ENCODE measurements at regions not wholly inside any gene's neighbourhood (a gene's known extent, or its start where the extent isn't known, plus 50 kb on each side); places are given as distances from the start of the nearest gene placed in this dataset.

DNA sequence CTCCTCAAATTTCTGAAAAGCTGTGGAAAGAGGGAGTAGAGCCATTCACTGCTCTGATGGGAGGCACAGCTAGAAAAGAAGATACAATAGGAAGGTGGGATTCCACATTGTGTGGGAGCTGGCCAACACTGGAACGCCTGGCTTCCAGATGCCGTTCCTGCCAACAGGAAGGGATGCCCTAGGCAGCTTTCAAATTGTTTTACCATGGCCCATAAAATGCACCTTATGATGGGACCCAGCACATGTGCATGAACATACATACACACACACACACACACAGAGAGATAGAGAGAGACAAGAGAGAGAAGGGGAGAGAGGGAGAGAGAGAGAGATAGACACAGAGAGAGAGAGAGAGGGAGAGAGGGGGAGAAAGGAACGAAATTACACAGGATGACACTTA, 86.1 kb upstream of the BZW1 start:
- Mint-ChIP-seq H3K9me3 (peaks cover 0 to 3% (median 0%) of the 10 kb centered on the region in 3 donors), H3K36me3 (no peaks in the 10 kb centered on the region), H3K27ac (no peak overlapping the region), H3K27me3 (peaks cover 0 to 13% of the 10 kb centered on the region in 2 donors), H3K4me1 (no peaks in the 10 kb centered on the region), H3K4me3 (no peak overlapping the region)
- POLR2A ChIA-PET, result no interaction called here
- CTCF ChIA-PET, result no interaction called here
- DNase-seq, result no peak
- WGBS (ENCODE audit: insufficient coverage), result no CpG with 5 or more reads among the region's 3 CpGs
- Histone ChIP-seq H3K4me3 (ENCODE audit: control insufficient read depth in 1 of 2, extremely low read depth in 1 of 2, low read length in 1 of 2) (no peak overlapping the region), H3K27me3 (replicated peaks in 1 of 2; ENCODE audit: control insufficient read depth in 2 of 2, extremely low read depth in 1 of 2, insufficient read depth in 2 of 2, low read length in 1 of 2) (peaks cover 0 to 5% of the 10 kb centered on the region in 2 experiments), H3K9me3 (no peaks in the 10 kb centered on the region), H3K36me3 (ENCODE audit: control insufficient read depth in 2 of 2, extremely low read depth in 1 of 2, insufficient read depth in 1 of 2, low read length in 1 of 2) (no peaks in the 10 kb centered on the region), H3K4me1 (ENCODE audit: control insufficient read depth in 1 of 2, extremely low read depth in 1 of 2, insufficient read depth in 2 of 2, low read length in 2 of 2) (no peaks in the 10 kb centered on the region), H3K27ac (ENCODE audit: low read length) (no peak overlapping the region)
- ATAC-seq (replicated peaks in 1 of 4), result no peak

DNA sequence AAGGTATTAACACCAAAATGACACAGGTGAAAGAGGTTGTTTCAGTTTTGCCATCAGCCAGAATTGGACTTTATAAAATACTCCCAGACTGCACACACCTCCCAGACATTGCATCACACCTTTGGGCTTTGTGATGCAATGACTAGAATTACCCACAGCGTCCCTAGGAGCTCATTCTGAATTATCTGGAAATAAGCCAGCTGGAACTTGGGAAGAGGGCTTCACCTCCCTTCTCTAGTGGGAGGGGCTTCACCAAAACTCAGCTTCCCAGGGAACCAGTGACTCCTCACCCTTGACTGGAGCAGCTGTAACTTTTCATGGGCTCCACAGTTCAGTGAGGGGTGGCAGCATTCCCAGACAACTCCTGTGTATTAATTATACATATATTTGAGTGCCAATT, 83.1 kb upstream of the BZW1 start:
- no peak for ATAC-seq (replicated peaks in 1 of 4)
- H3K36me3 ChIP-seq (ENCODE audit: control insufficient read depth in 2 of 2, extremely low read depth in 1 of 2, insufficient read depth in 1 of 2, low read length in 1 of 2), result no peaks in the 10 kb centered on the region
- H3K27me3 Mint-ChIP-seq, result peaks cover 4 to 13% of the 10 kb centered on the region in 2 donors
- no peaks in the 10 kb centered on the region for H3K36me3 Mint-ChIP-seq
- CTCF ChIA-PET, result interaction anchor here in 1 of 2 donors (1.2 kb wide), 1 partner anchor 15 kb away, joined by 4 read pairs; no protein-coding TSS in a partner anchor
- WGBS (ENCODE audit: insufficient coverage), result no CpG with 5 or more reads among the region's 1 CpG
- H3K4me3 Mint-ChIP-seq, result no peak overlapping the region
- no peak overlapping the region for H3K27ac Mint-ChIP-seq
- H3K4me1 Mint-ChIP-seq, result no peaks in the 10 kb centered on the region
- DNase-seq, result no peak
- H3K27ac ChIP-seq (ENCODE audit: low read length), result no peak overlapping the region
- peaks cover 0 to 10% of the 10 kb centered on the region in 2 experiments for H3K27me3 ChIP-seq (replicated peaks in 1 of 2; ENCODE audit: control insufficient read depth in 2 of 2, extremely low read depth in 1 of 2, insufficient read depth in 2 of 2, low read length in 1 of 2)
- H3K9me3 Mint-ChIP-seq, result no peaks in the 10 kb centered on the region
- no peak overlapping the region for H3K4me3 ChIP-seq (ENCODE audit: control insufficient read depth in 1 of 2, extremely low read depth in 1 of 2, low read length in 1 of 2)
- no peaks in the 10 kb centered on the region for H3K4me1 ChIP-seq (ENCODE audit: control insufficient read depth in 1 of 2, extremely low read depth in 1 of 2, insufficient read depth in 2 of 2, low read length in 2 of 2)
- H3K9me3 ChIP-seq, result no peaks in the 10 kb centered on the region
- POLR2A ChIA-PET, result interaction anchor here in 1 of 2 donors (0.7 kb wide), 1 partner anchor 17 kb away, joined by 3 read pairs; no protein-coding TSS in a partner anchor

DNA sequence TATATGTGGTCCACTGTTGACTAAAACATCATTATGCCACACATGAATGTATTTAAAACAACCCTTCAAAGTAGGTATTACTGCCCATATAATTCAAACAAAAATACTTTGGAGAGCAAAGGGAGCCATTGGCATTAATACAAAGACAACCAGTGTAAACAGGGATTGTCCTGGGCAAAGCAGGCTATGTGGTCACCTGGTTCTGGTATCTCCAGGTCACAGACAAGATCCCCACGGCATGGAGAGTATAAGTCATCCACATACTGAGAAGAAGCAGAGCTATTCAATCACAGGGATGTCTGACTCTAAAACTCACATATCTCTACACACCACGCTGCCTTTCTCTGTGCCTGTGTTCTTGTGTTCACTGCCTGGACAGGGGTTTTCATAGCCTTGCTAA, 81.4 kb upstream of the BZW1 start:
- no peaks in the 10 kb centered on the region for H3K9me3 Mint-ChIP-seq
- Histone ChIP-seq H3K4me3 (ENCODE audit: control insufficient read depth in 1 of 2, extremely low read depth in 1 of 2, low read length in 1 of 2) (no peak overlapping the region), H3K9me3 (no peaks in the 10 kb centered on the region), H3K36me3 (ENCODE audit: control insufficient read depth in 2 of 2, extremely low read depth in 1 of 2, insufficient read depth in 1 of 2, low read length in 1 of 2) (no peaks in the 10 kb centered on the region), H3K27ac (ENCODE audit: low read length) (no peak overlapping the region), H3K27me3 (replicated peaks in 1 of 2; ENCODE audit: control insufficient read depth in 2 of 2, extremely low read depth in 1 of 2, insufficient read depth in 2 of 2, low read length in 1 of 2) (peaks cover 0 to 8% of the 10 kb centered on the region in 2 experiments), H3K4me1 (ENCODE audit: control insufficient read depth in 1 of 2, extremely low read depth in 1 of 2, insufficient read depth in 2 of 2, low read length in 2 of 2) (no peaks in the 10 kb centered on the region)
- H3K4me3 Mint-ChIP-seq, result no peak overlapping the region
- ATAC-seq (replicated peaks in 1 of 4), result no peak
- peaks cover 4 to 11% of the 10 kb centered on the region in 2 donors for H3K27me3 Mint-ChIP-seq
- DNase-seq, result no peak
- ChIA-PET CTCF (no interaction called here), POLR2A (no interaction called here)
- H3K27ac Mint-ChIP-seq, result no peak overlapping the region
- WGBS (ENCODE audit: insufficient coverage), result no CpG with 5 or more reads among the region's 2 CpGs
- H3K36me3 Mint-ChIP-seq, result no peaks in the 10 kb centered on the region
- H3K4me1 Mint-ChIP-seq, result peaks cover 0 to 2% (median 0%) of the 10 kb centered on the region in 3 donors

DNA sequence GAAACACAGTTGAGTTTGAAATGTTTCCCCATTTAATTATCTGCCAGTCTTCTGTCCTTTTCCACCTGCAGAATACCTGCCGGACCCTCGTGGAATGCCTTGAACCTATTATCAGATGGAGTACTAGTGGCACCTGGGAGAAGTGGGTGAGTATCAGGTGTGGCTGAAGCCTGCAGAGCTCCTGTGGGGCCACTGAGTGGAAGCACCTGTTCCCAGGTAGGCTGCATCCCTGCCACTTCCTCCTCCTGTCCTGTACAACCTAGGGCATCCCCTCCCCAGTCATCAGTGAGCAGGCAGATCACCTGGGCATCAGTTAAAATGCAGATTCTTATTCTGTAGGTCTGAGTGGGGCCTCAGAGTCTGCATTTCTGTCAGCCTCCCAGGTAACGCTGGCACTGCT, 80.8 kb upstream of the BZW1 start:
- H3K27me3 ChIP-seq (replicated peaks in 1 of 2; ENCODE audit: control insufficient read depth in 2 of 2, extremely low read depth in 1 of 2, insufficient read depth in 2 of 2, low read length in 1 of 2), result peaks cover 0 to 5% of the 10 kb centered on the region in 2 experiments
- no peaks in the 10 kb centered on the region for H3K9me3 ChIP-seq
- no peak overlapping the region for H3K27ac ChIP-seq (ENCODE audit: low read length)
- 100% methylated on average over 1 of the region's 3 CpGs for WGBS (ENCODE audit: insufficient coverage)
- Mint-ChIP-seq H3K27me3 (peaks cover 4 to 14% of the 10 kb centered on the region in 2 donors), H3K4me1 (peaks cover 0 to 4% (median 3%) of the 10 kb centered on the region in 3 donors), H3K4me3 (no peak overlapping the region), H3K9me3 (no peaks in the 10 kb centered on the region), H3K36me3 (no peaks in the 10 kb centered on the region), H3K27ac (no peak overlapping the region)
- CTCF ChIA-PET, result interaction anchor here in 1 of 2 donors (1.2 kb wide), 1 partner anchor 18 kb away, joined by 9 read pairs; no protein-coding TSS in a partner anchor
- POLR2A ChIA-PET, result interaction anchor here in 1 of 2 donors (0.7 kb wide), 1 partner anchor 11 kb away, joined by 3 read pairs; no protein-coding TSS in a partner anchor
- H3K36me3 ChIP-seq (ENCODE audit: control insufficient read depth in 2 of 2, extremely low read depth in 1 of 2, insufficient read depth in 1 of 2, low read length in 1 of 2), result no peaks in the 10 kb centered on the region
- H3K4me1 ChIP-seq (ENCODE audit: control insufficient read depth in 1 of 2, extremely low read depth in 1 of 2, insufficient read depth in 2 of 2, low read length in 2 of 2), result no peaks in the 10 kb centered on the region
- H3K4me3 ChIP-seq (ENCODE audit: control insufficient read depth in 1 of 2, extremely low read depth in 1 of 2, low read length in 1 of 2), result no peak overlapping the region
- DNase-seq (no peak), ATAC-seq (replicated peaks in 1 of 4) (no peak)

DNA sequence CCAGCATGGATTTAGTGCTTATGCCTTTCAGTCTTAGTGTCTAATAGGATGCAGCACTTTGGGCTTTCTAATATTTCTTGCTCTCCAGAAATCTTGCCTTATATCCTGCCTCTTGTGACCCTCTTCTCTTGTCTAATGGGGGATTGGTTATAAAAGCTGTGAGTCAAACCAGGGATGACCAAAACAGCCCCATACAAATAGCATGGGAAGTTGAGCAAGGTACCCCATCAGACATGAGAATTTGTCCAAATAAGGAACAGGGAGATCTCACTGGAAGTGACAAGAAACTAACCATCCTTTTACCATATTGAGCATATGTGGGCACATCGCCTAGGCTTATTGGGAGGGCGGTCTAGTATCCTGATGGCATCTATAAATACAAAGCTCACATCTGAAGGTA, 78.8 kb upstream of the BZW1 start:
- H3K4me3 ChIP-seq (ENCODE audit: control insufficient read depth in 1 of 2, extremely low read depth in 1 of 2, low read length in 1 of 2), result no peak overlapping the region
- ATAC-seq (replicated peaks in 1 of 4), result no peak
- H3K4me1 ChIP-seq (ENCODE audit: control insufficient read depth in 1 of 2, extremely low read depth in 1 of 2, insufficient read depth in 2 of 2, low read length in 2 of 2), result no peaks in the 10 kb centered on the region
- Mint-ChIP-seq H3K36me3 (no peaks in the 10 kb centered on the region), H3K9me3 (no peaks in the 10 kb centered on the region), H3K4me1 (peaks cover 0 to 4% (median 3%) of the 10 kb centered on the region in 3 donors), H3K4me3 (no peak overlapping the region), H3K27me3 (peaks cover 4 to 20% of the 10 kb centered on the region in 2 donors), H3K27ac (no peak overlapping the region)
- CTCF ChIA-PET, result interaction anchor here in 1 of 2 donors (0.6 kb wide), 1 partner anchor 43 kb away, joined by 3 read pairs; no protein-coding TSS in a partner anchor
- no peaks in the 10 kb centered on the region for H3K9me3 ChIP-seq
- POLR2A ChIA-PET, result no interaction called here
- no peaks in the 10 kb centered on the region for H3K36me3 ChIP-seq (ENCODE audit: control insufficient read depth in 2 of 2, extremely low read depth in 1 of 2, insufficient read depth in 1 of 2, low read length in 1 of 2)
- no CpG with 5 or more reads among the region's 2 CpGs for WGBS (ENCODE audit: insufficient coverage)
- no peak overlapping the region for H3K27ac ChIP-seq (ENCODE audit: low read length)
- H3K27me3 ChIP-seq (replicated peaks in 1 of 2; ENCODE audit: control insufficient read depth in 2 of 2, extremely low read depth in 1 of 2, insufficient read depth in 2 of 2, low read length in 1 of 2), result peaks cover 0 to 5% of the 10 kb centered on the region in 2 experiments
- DNase-seq, result no peak

DNA sequence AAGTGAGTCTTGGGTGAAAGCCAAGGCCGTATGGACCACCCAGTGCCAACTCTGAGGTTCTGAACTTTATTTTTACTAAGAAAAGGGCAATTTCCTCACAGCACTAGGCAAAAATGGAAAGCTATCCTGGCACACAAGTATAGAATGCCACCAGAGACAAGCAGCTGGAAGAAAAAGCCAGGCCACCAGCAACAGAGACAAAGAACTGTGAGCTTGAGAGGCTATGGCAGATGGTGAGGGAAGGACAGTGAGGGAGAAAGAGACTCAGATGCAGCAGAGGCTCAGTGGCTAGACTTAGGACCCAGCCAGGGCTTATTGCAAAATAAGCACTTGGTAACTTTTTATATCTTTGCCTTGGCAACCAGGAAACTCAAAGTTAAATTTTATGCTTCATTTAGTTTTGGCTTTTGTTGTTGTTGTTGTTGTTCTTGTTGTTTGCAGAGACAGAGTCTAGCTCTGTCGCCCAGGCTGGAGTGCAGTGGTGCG, 78.0 kb upstream of the BZW1 start:
- H3K27ac Mint-ChIP-seq, result no peak overlapping the region
- H3K4me1 ChIP-seq (ENCODE audit: control insufficient read depth in 1 of 2, extremely low read depth in 1 of 2, insufficient read depth in 2 of 2, low read length in 2 of 2), result no peaks in the 10 kb centered on the region

More for the DNA sequence above, 78.0 kb upstream of the BZW1 start:
- H3K27me3 Mint-ChIP-seq, result peaks cover 4 to 19% of the 10 kb centered on the region in 2 donors
- Histone ChIP-seq H3K27ac (ENCODE audit: low read length) (no peak overlapping the region), H3K4me3 (ENCODE audit: control insufficient read depth in 1 of 2, extremely low read depth in 1 of 2, low read length in 1 of 2) (no peak overlapping the region), H3K36me3 (ENCODE audit: control insufficient read depth in 2 of 2, extremely low read depth in 1 of 2, insufficient read depth in 1 of 2, low read length in 1 of 2) (no peaks in the 10 kb centered on the region), H3K27me3 (replicated peaks in 1 of 2; ENCODE audit: control insufficient read depth in 2 of 2, extremely low read depth in 1 of 2, insufficient read depth in 2 of 2, low read length in 1 of 2) (peaks cover 0 to 5% of the 10 kb centered on the region in 2 experiments), H3K9me3 (no peaks in the 10 kb centered on the region)
- POLR2A ChIA-PET, result interaction anchor here (0.5 to 0.8 kb wide), 2 partner anchors 121 to 1612 kb away, joined by 3 to 4 read pairs; no protein-coding TSS in a partner anchor
- DNase-seq (no peak), ATAC-seq (replicated peaks in 1 of 4) (no peak)
- H3K4me1 Mint-ChIP-seq, result peaks cover 0 to 4% (median 3%) of the 10 kb centered on the region in 3 donors
- WGBS (ENCODE audit: insufficient coverage), result no CpG with 5 or more reads among the region's 3 CpGs
- CTCF ChIA-PET, result no interaction called here
- H3K4me3 Mint-ChIP-seq, result no peak overlapping the region
- H3K9me3 Mint-ChIP-seq, result no peaks in the 10 kb centered on the region
- H3K36me3 Mint-ChIP-seq, result no peaks in the 10 kb centered on the region

Data from T-cell (primary cell).